AG09309 (cell line): ENCODE measurements at regions not wholly inside any gene's neighbourhood (a gene's known extent, or its start where the extent isn't known, plus 50 kb on each side); places are given as distances from the start of the nearest gene placed in this dataset.

Experiments used
- DNase-seq: peaks from one replicate; pipeline ENCODE4 v3.0.0-alpha.2; 2010; ENCODE audit warnings: low read depth
- H3K4me3 ChIP-seq: 2 replicates; pipeline ENCODE4 v1.5.1; 2011; ENCODE audit warnings: mild to moderate bottlenecking, low read depth, low read length, moderate library complexity; ENCODE audit not compliant: control insufficient read depth
- TF ChIP-seq, protein P1 (sequence below): IDR thresholded peaks from 2 replicates; pipeline ENCODE4 v1.5.1; 2011; ENCODE audit warnings: mild to moderate bottlenecking, low read depth, low read length, inconsistent platforms; ENCODE audit not compliant: insufficient read depth, control insufficient read depth; ENCODE audit errors: missing control alignments

DNA sequence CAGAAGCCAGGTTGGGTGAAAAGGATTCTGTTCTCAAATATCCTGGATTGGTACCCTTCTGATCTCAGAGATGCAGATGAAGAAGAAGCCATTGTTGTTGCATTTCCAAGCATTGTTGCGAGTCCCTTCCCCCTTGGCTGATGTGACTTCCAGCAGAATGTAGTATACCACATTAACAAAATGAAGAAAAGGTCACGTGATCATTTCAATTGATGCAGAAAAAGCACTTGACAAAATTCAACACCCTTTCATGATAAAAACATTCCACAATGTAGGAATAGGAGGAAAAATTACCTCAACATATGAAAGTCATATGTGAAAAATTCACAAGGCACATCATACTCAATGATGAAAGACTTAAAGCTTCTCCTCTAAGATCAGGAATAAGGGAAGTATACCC, 181.9 kb upstream of the PFN2 start:
- H3K4me3 ChIP-seq, result no peak overlapping the region
- TF ChIP-seq, protein P1, sequence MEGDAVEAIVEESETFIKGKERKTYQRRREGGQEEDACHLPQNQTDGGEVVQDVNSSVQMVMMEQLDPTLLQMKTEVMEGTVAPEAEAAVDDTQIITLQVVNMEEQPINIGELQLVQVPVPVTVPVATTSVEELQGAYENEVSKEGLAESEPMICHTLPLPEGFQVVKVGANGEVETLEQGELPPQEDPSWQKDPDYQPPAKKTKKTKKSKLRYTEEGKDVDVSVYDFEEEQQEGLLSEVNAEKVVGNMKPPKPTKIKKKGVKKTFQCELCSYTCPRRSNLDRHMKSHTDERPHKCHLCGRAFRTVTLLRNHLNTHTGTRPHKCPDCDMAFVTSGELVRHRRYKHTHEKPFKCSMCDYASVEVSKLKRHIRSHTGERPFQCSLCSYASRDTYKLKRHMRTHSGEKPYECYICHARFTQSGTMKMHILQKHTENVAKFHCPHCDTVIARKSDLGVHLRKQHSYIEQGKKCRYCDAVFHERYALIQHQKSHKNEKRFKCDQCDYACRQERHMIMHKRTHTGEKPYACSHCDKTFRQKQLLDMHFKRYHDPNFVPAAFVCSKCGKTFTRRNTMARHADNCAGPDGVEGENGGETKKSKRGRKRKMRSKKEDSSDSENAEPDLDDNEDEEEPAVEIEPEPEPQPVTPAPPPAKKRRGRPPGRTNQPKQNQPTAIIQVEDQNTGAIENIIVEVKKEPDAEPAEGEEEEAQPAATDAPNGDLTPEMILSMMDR, result no peak
- DNase-seq, result no peak

DNA sequence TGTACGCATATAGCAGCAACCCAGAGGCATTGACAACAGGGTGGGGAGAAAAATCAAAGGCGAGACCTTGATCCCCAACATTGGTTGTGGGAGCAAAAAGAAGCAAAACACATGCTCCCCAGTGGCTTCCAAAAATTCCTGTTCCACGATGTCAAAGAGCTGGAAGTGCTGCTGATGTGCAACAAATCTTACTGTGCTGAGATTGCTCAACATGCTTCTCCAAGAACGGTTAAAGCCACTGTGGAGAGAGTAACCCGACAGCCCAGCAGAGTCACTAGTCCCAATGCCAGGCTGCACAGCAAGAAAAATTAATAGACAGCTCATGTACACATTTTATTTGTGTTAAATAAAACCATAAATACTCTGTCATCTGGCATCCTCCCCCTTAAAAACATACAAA, 179.9 kb upstream of the PFN2 start:
- TF ChIP-seq, protein P1, result no peak
- no peak overlapping the region for H3K4me3 ChIP-seq
- DNase-seq, result no peak

DNA sequence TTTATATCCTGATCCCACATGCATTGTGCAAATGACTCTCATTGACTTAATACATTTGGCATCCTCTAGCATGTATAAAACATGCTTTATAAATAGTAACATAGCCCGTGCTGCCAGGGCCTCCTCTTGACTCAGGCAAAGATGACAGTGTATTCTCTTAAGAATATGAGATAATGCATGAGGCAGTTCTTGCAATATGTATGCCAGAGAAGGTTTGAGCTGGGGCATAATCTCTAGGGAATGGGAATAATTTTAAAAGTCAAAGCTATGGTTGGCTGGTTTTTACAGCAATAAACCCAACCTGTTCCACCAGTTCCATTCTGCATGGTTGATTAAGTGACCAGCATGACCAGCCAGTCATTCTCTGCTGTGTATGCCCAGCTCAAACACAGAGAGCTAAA, 179.0 kb upstream of the PFN2 start:
- H3K4me3 ChIP-seq, result no peak overlapping the region
- TF ChIP-seq, protein P1, result no peak

DNA sequence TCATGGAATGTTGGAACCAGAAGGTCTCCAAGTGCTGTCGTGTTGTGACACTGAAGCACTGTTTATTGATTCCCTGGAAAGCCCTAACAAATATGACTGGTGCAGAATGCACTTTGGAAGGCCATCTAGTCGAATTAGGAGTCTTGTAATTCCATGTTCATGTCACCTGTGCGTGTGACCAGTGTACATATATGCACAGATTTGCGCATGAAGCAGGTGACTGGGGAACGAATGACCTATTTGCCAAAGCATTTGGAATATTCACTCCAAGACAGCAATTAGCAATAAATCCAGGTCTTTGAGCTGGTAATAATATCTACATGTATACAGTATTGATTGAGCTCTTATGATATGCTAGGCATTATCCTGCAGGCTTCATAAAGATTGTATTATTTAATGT, 177.5 kb upstream of the PFN2 start:
- H3K4me3 ChIP-seq, result no peak overlapping the region
- DNase-seq, result no peak
- TF ChIP-seq, protein P1, result no peak

More for the DNA sequence above, 179.0 kb upstream of the PFN2 start:
- peak; percentile 82 for DNase-seq

DNA sequence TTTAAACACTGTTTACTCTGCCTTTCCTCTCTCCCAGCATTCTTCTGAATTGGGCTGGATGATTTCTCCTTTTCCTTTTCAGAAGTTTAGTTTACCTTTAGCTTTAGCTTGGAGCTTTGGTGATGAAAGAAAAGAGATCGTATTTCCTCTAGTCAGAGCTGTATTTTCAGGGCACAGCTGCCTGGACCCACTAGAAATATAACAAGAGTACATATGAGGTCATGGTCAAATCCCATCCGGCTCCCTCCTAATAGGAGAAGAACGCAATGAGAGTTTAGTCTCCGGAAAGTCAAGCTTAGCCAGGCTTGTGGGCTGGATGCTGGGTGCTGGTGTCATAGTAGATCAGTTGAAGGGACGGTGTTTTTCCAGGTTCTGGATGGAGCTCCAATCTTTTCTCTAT, 177.1 kb upstream of the PFN2 start:
- TF ChIP-seq, protein P1, result no peak
- DNase-seq, result no peak
- no peak overlapping the region for H3K4me3 ChIP-seq

DNA sequence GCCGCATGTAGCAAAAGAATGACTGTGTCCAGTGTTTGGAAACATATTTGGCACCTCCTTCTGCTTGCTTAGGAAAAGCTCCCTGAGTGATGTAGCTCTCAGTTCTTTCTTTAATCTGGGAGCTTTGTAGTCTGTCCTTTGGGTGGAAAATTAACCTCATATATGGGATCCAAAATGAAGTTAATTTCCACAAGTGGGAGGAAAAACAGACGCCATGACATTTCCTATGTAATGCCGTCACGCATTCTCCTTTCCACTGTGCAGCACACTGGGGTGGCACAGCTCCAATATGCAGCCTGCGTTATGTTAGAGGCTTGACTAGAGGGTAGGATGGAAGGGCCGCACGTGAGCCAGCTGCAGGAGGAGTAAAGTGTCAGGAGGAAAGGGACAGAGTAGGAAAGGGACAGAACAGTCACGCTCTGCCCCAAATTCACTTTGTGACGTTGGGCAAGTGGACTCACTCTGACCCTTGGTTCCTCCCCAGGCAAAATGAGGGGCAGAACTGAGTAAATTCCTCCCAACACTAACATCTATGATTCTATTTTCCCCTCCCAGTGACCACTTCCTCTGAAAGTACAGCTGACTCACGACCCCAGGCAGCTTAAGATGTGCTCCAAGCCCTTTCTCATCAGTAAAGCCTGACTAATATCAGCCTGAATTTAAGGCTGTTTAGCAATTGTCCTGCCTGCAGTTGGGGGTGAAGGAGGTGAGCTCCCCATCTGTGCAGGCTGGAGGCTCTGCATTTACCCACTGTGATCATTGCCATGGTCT, 176.5 kb upstream of the PFN2 start:
- TF ChIP-seq, protein P1, result no peak
- DNase-seq, result peak; percentile 75
- no peak overlapping the region for H3K4me3 ChIP-seq
